SK-N-MC (cell line): ENCODE measurements at regions not wholly inside any gene's neighbourhood (a gene's known extent, or its start where the extent isn't known, plus 50 kb on each side); places are given as distances from the start of the nearest gene placed in this dataset.

Source experiments
- EZH2 ChIP-seq: fragments of 200-600 bp; sonication (generic); IDR thresholded peaks from one replicate; pipeline ENCODE4 v1.6.1; 2017; ENCODE audit warnings: antibody characterized with exemption
- FOXP2 ChIP-seq: optimal IDR thresholded peaks from 2 replicates; pipeline ENCODE3; 2011; ENCODE audit warnings: mild to moderate bottlenecking, moderate library complexity; ENCODE audit not compliant: insufficient read depth; ENCODE audit errors: extremely low read length, control extremely low read depth
- POLR2AphosphoS5 ChIP-seq: IDR thresholded peaks from 2 replicates; pipeline ENCODE4 v1.6.1; 2012; ENCODE audit warnings: mild to moderate bottlenecking, low read depth, low read length, borderline replicate concordance

- TF ChIP-seq POLR2AphosphoS5: no peak
- TF ChIP-seq EZH2: no peak
- no peak for TF ChIP-seq FOXP2
Observed at GRCh38 chr22:22144858-22145257, 99.7 kb upstream of the VPREB1 start.
